ENCODE measurements at regions not wholly inside any gene's neighbourhood (a gene's known extent, or its start where the extent isn't known, plus 50 kb on each side); places are given as distances from the start of the nearest gene placed in this dataset.

GRCh38 chr3:28846971-28847478 is 433.8 kb upstream of the RBMS3 start:
- no peak for TF ChIP-seq CTCF (IDR thresholded peaks at IDR 0.05; ENCODE audit: low read depth, low read length)
- TF ChIP-seq, protein P1, sequence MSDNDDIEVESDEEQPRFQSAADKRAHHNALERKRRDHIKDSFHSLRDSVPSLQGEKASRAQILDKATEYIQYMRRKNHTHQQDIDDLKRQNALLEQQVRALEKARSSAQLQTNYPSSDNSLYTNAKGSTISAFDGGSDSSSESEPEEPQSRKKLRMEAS (IDR thresholded peaks at IDR 0.05; ENCODE audit: low read depth, low read length), result no peak
- TF ChIP-seq POLR2A (IDR thresholded peaks at IDR 0.05; ENCODE audit: extremely low read depth, insufficient read length), result no peak
